Adrenal gland (tissue), 9 donors: ENCODE measurements at regions not wholly inside any gene's neighbourhood (a gene's known extent, or its start where the extent isn't known, plus 50 kb on each side); places are given as distances from the start of the nearest gene placed in this dataset.

Source experiments
- DNase-seq, 7 donors: peaks; one replicate each; pipeline ENCODE4 v3.0.0-alpha.2; 2019 to 2020
- H3K27ac ChIP-seq, 5 donors: fragments of 200-600 bp; sonication (generic) in 4 of 5; 1 replicate in 3 of 5; 2 replicates in 2 of 5; pipeline versions ENCODE4 v1.5.1 to v1.8.0; 2016 to 2020; ENCODE audit warnings: mild to moderate bottlenecking in 1 of 5
- H3K27me3 ChIP-seq: fragments of 200-600 bp; 2 replicates; pipeline ENCODE4 v1.8.0; 2021
- H3K36me3 ChIP-seq, 2 donors: fragments of 200-600 bp; replicated peaks in 1 of 2; 1 replicate in 1 of 2; 2 replicates in 1 of 2; pipeline versions ENCODE4 v1.5.1 to v1.8.0; 2018 to 2022
- H3K4me1 ChIP-seq, 2 donors: fragments of 200-600 bp; replicated peaks in 1 of 2; 1 replicate in 1 of 2; 2 replicates in 1 of 2; pipeline versions ENCODE4 v1.5.1 to v1.8.0; 2018 to 2021
- H3K4me3 ChIP-seq, 4 donors: fragments of 200-600 bp; sonication (generic) in 3 of 4; one replicate each; pipeline ENCODE4 v1.5.1; 2016 to 2018
- H3K9me3 ChIP-seq, 3 donors: fragments of 200-600 bp; sonication (generic) in 1 of 3; replicated peaks in 1 of 3; 1 replicate in 2 of 3; 2 replicates in 1 of 3; pipeline versions ENCODE4 v1.5.1 to v1.8.0; 2016 to 2021
- CTCF ChIP-seq, 6 experiments: fragments of 450-650 bp in 4 of 6; fragments of 200-600 bp in 2 of 6; sonication (generic) in 1 of 6; IDR thresholded peaks; 1 replicate in 5 of 6; 2 replicates in 1 of 6; pipeline versions ENCODE4 v1.5.1 to v1.8.0; 2016 to 2021; ENCODE audit warnings: antibody characterized with exemption in 6 of 6, mild to moderate bottlenecking in 2 of 6, moderate library complexity in 1 of 6
- POLR2A ChIP-seq, 2 donors: fragments of 450-650 bp; IDR thresholded peaks; one replicate each; pipeline ENCODE4 v1.6.1; 2017; ENCODE audit warnings: antibody characterized with exemption in 2 of 2, mild to moderate bottlenecking in 2 of 2, moderate library complexity in 1 of 2
- whole genome bisulfite sequencing, 4 donors: extraction: QIAGEN DNeasy Blood & Tissue Kit in 2 of 4; methylation state at CpG; one replicate each; pipeline versions ENCODE4 v1.1.5 to v1.1.7; 2013 to 2017; 5-methylcytosine and 5-hydroxymethylcytosine counted together
- intact Hi-C, 2 donors: fragments of 100-400 bp; cut with DNase I; formaldehyde crosslinking; loops; one replicate each; pipeline versions ENCODE4 v1.14.1 to v1.15.0; 2022 to 2023
- donor health status: healthy with polysubstance abuse.
- donor health status: Bipolar disorder and iron deficiency.
- donor health status: DM: yes; HTN: yes; CAD: no.
- donor health status: DM: no; HTN: no; CAD: no.
- donor health status: DM: no; HTN: no; CAD: no.

DNA sequence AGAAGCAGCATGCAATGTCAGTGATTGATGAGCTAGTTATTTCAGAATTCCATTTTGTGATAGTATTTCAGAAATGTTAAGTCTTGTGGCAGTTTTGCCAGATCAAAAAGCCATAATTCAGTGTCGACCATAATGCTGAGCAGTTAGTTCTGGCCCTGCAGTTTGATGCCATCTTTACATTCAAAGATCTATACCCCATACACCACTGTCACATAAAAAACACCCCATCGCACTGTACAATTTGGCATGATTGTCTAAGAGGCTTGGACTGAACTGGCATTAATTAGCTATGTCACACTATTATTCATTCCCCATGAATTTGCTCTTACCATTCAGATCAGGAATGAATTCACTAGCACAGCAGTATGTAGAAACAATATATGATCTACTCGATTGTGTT lies 127.7 kb upstream of the EPHA3 start:
- intact Hi-C loops: no loop called here
- WGBS, 4 donors: 72 to 77% (median 75%) methylated on average over 3 of the region's 3 CpGs
- Histone ChIP-seq H3K4me1 (no peaks in the 10 kb centered on the region), H3K27me3 (no peaks in the 10 kb centered on the region), H3K4me3 (no peak overlapping the region), H3K36me3 (no peaks in the 10 kb centered on the region), H3K27ac (no peak overlapping the region), H3K9me3 (no peaks in the 10 kb centered on the region)
- DNase-seq: no peak
- TF ChIP-seq CTCF (IDR thresholded peaks at IDR 0.05) (no peak), POLR2A (IDR thresholded peaks at IDR 0.05) (no peak)

DNA sequence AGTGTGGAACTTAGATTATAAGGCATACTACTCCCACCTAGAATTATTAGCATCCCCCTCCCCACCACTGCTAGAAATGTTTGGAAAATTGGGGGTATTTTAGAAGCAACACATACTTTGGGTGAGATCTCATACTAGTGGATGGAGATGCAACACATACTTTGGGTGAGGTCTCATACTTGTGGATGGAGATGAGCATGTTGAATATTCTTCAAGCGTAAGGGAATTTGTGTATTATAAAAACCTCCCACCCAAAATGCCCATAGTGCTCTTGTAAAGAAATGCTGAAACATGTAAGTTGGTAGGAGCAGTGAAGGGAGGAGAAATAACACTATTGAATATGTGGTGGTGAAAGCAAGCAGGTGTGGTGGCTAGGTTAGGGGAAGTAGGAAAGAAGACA lies 124.0 kb upstream of the EPHA3 start:
- no peak for TF ChIP-seq CTCF (IDR thresholded peaks at IDR 0.05)
- TF ChIP-seq POLR2A (IDR thresholded peaks at IDR 0.05): no peak
- 69 to 86% (median 82%) methylated on average over 1 of the region's 1 CpG for WGBS, 4 donors

DNA sequence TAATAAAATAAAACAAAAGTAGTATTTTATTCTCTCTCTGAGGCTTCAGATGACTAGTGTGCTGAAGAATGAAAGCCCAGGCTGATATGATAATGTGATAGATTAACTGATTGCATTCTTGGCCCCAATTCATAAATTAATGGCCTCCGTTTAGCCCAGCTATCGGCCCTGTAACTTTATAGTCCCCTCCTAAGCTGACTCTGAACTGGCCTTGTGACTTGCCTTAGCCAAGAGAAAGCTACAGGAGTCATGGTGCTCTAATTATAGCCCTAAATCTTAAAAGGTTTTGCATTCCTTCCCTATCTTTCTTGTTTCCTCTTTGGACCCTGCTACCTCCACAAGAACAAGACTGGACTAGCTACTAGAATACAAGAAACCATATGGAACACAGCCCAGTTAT lies 123.2 kb upstream of the EPHA3 start:
- Histone ChIP-seq H3K36me3 (no peaks in the 10 kb centered on the region), H3K4me1 (no peaks in the 10 kb centered on the region), H3K27ac (no peak overlapping the region), H3K9me3 (no peaks in the 10 kb centered on the region), H3K4me3 (no peak overlapping the region), H3K27me3 (no peaks in the 10 kb centered on the region)
- no peak for DNase-seq
- no peak for TF ChIP-seq CTCF (IDR thresholded peaks at IDR 0.05)
- WGBS, 4 donors: 46 to 61% (median 59%) methylated on average over 2 of the region's 2 CpGs
- intact Hi-C loops: no loop called here

More for the DNA sequence above, 124.0 kb upstream of the EPHA3 start:
- intact Hi-C loops: no loop called here
- no peaks in the 10 kb centered on the region for H3K27me3 ChIP-seq
- no peaks in the 10 kb centered on the region for H3K4me1 ChIP-seq
- no peak for DNase-seq
- H3K9me3 ChIP-seq: no peaks in the 10 kb centered on the region
- H3K36me3 ChIP-seq: no peaks in the 10 kb centered on the region
- H3K27ac ChIP-seq: no peak overlapping the region
- H3K4me3 ChIP-seq: no peak overlapping the region

GRCh38 chr3:88984832-88985231 lies 122.6 kb upstream of the EPHA3 start:
- Histone ChIP-seq H3K4me3 (no peak overlapping the region), H3K27ac (no peak overlapping the region), H3K27me3 (no peaks in the 10 kb centered on the region), H3K36me3 (no peaks in the 10 kb centered on the region), H3K4me1 (no peaks in the 10 kb centered on the region), H3K9me3 (no peaks in the 10 kb centered on the region)
- intact Hi-C loops: no loop called here
- no peak for DNase-seq
- WGBS, 4 donors: 45 to 59% (median 50%) methylated on average over 2 of the region's 2 CpGs
- TF ChIP-seq POLR2A (IDR thresholded peaks at IDR 0.05) (no peak), CTCF (IDR thresholded peaks at IDR 0.05) (no peak)
